PFSK-1 (cell line): ENCODE measurements at regions not wholly inside any gene's neighbourhood (a gene's known extent, or its start where the extent isn't known, plus 50 kb on each side); places are given as distances from the start of the nearest gene placed in this dataset.

Source experiments
- FOXP2 ChIP-seq: optimal IDR thresholded peaks from 2 replicates; pipeline ENCODE3; 2011; ENCODE audit warnings: borderline replicate concordance, control low read depth, inconsistent platforms; ENCODE audit not compliant: insufficient read depth; ENCODE audit errors: extremely low read length, extremely low read depth
- POLR2AphosphoS5 ChIP-seq: IDR thresholded peaks from 2 replicates; pipeline ENCODE4 v1.6.1; 2012; ENCODE audit warnings: low read depth, mild to moderate bottlenecking, control low read depth, low read length, moderate library complexity
- SIN3A ChIP-seq: IDR thresholded peaks from 2 replicates; pipeline ENCODE4 v1.6.1; 2012; ENCODE audit warnings: mild to moderate bottlenecking, low read length, moderate library complexity, borderline replicate concordance; ENCODE audit not compliant: insufficient read depth
- TAF1 ChIP-seq: IDR thresholded peaks from 2 replicates; pipeline ENCODE4 v1.6.1; 2012; ENCODE audit warnings: low read length, control low read depth, borderline replicate concordance; ENCODE audit not compliant: insufficient read depth
- TF ChIP-seq, protein P1 (sequence below), 2 experiments: IDR thresholded peaks; 2 replicates each; pipeline versions ENCODE4 v1.6.1 to v1.8.0; 2011 to 2012; ENCODE audit warnings: low read depth in 2 of 2, low read length in 2 of 2, control low read depth in 1 of 2, inconsistent platforms in 1 of 2, mild to moderate bottlenecking in 1 of 2, moderate library complexity in 1 of 2; ENCODE audit not compliant: insufficient read depth in 1 of 2

GRCh38 chr10:8412541-8412940 is 358.1 kb downstream of the GATA3 start:
- TF ChIP-seq, protein P1, sequence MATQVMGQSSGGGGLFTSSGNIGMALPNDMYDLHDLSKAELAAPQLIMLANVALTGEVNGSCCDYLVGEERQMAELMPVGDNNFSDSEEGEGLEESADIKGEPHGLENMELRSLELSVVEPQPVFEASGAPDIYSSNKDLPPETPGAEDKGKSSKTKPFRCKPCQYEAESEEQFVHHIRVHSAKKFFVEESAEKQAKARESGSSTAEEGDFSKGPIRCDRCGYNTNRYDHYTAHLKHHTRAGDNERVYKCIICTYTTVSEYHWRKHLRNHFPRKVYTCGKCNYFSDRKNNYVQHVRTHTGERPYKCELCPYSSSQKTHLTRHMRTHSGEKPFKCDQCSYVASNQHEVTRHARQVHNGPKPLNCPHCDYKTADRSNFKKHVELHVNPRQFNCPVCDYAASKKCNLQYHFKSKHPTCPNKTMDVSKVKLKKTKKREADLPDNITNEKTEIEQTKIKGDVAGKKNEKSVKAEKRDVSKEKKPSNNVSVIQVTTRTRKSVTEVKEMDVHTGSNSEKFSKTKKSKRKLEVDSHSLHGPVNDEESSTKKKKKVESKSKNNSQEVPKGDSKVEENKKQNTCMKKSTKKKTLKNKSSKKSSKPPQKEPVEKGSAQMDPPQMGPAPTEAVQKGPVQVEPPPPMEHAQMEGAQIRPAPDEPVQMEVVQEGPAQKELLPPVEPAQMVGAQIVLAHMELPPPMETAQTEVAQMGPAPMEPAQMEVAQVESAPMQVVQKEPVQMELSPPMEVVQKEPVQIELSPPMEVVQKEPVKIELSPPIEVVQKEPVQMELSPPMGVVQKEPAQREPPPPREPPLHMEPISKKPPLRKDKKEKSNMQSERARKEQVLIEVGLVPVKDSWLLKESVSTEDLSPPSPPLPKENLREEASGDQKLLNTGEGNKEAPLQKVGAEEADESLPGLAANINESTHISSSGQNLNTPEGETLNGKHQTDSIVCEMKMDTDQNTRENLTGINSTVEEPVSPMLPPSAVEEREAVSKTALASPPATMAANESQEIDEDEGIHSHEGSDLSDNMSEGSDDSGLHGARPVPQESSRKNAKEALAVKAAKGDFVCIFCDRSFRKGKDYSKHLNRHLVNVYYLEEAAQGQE (IDR thresholded peaks at IDR 0.05; ENCODE audit: insufficient read depth in 1 of 2, low read depth in 2 of 2, low read length in 2 of 2), result no peak
- TF ChIP-seq SIN3A (no peak), POLR2AphosphoS5 (no peak), TAF1 (no peak), FOXP2 (no peak)
